ENCODE measurements at regions not wholly inside any gene's neighbourhood (a gene's known extent, or its start where the extent isn't known, plus 50 kb on each side); places are given as distances from the start of the nearest gene placed in this dataset.
"Not testable (repeated sequence)": the region's sequence is repeated elsewhere in the genome, so short reads cannot be mapped to it uniquely, and the experiment has no call there.

DNA sequence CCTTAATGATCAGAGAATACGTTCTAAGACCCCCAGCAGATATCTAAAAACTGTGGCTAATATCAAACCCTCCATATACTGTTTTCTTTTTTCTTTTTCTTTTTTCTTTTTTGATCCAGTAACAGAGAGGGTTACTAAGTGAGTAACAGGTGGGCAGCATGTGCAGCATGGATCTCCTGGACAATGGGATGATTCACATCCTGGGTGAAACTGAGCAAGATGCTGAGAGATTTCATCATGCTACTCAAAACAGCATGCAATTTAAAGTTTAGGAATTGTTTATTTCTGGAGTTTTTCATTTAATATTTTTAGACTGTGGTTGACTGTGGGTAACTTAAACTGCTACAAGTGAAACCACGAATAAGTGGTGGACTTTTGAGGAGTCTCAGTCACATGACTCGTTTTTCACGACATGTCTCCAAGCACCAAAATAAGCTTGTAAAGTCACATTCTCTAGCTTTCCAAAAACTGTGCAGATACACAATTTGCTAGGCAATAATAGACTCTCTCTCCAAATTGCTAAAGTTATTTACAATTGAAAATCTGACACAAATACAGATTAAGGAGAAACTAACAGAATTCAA lies 716.2 kb downstream of the NXPH1 start:
- POLR2A ChIA-PET (ENCODE audit: unreplicated experiment) = no interaction called here
- H3K27me3 ChIP-seq (ENCODE audit: insufficient read depth, low read depth) = no peaks in the 10 kb centered on the region
- BruUV-seq (replicated peaks) = no TSS peak
- no peak for DNase-seq
- H3K9me2 ChIP-seq (ENCODE audit: insufficient read depth) = no peaks in the 10 kb centered on the region
- H3K4me2 ChIP-seq = no peak overlapping the region; the same call in 1 of the 2 replicates
- no peak overlapping the region; the same call in 1 of the 2 replicates for H3K4me3 ChIP-seq
- H3K79me2 ChIP-seq (ENCODE audit: low read depth) = no peaks in the 10 kb centered on the region
- no peaks in the 10 kb centered on the region for H3F3A ChIP-seq (ENCODE audit: insufficient read depth, low read depth)
- peak overlapping the region; percentile 67; the same call in 1 of the 2 replicates for H2AFZ ChIP-seq
- H3K27ac ChIP-seq = no peak overlapping the region
- CTCF ChIA-PET = no interaction called here
- H3K4me1 ChIP-seq (replicated peaks; ENCODE audit: insufficient read depth) = no peaks in the 10 kb centered on the region
- H3K36me3 ChIP-seq (ENCODE audit: low read depth) = no peaks in the 10 kb centered on the region
- H3K9me3 ChIP-seq (ENCODE audit: insufficient read depth, low read depth) = no peaks in the 10 kb centered on the region
- H4K20me1 ChIP-seq (ENCODE audit: insufficient read depth) = no peaks in the 10 kb centered on the region
- intact Hi-C loops (cut with micrococcal nuclease; ENCODE audit: unreplicated experiment) = no loop called here
- no peak for TF ChIP-seq EZH2 (IDR thresholded peaks at IDR 0.05; ENCODE audit: low read depth)
- TF ChIP-seq, protein P1, sequence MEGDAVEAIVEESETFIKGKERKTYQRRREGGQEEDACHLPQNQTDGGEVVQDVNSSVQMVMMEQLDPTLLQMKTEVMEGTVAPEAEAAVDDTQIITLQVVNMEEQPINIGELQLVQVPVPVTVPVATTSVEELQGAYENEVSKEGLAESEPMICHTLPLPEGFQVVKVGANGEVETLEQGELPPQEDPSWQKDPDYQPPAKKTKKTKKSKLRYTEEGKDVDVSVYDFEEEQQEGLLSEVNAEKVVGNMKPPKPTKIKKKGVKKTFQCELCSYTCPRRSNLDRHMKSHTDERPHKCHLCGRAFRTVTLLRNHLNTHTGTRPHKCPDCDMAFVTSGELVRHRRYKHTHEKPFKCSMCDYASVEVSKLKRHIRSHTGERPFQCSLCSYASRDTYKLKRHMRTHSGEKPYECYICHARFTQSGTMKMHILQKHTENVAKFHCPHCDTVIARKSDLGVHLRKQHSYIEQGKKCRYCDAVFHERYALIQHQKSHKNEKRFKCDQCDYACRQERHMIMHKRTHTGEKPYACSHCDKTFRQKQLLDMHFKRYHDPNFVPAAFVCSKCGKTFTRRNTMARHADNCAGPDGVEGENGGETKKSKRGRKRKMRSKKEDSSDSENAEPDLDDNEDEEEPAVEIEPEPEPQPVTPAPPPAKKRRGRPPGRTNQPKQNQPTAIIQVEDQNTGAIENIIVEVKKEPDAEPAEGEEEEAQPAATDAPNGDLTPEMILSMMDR (conservative IDR thresholded peaks at IDR 0.05) = no peak

DNA sequence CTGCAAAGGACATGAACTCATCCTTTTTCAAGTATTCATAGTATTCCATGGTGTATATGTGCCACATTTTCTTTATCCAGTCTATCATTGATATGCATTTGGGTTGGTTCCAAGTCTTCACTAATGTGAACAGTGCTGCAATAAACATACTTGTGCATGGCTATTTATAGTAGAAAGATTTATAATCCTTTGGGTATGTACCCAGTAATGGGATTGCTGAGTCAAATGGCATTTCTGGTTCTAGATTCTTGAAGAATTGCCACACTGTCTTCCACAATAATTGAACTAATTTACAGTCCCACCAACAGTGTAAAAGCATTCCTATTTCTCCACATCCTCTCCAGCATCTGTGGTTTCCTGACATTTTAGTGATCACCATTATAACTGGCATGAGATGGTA lies 730.3 kb downstream of the NXPH1 start:
- H4K20me1 ChIP-seq (ENCODE audit: insufficient read depth); H3K4me1 ChIP-seq (replicated peaks; ENCODE audit: insufficient read depth); POLR2A ChIA-PET (ENCODE audit: unreplicated experiment); H2AFZ ChIP-seq; intact Hi-C loops (cut with micrococcal nuclease; ENCODE audit: unreplicated experiment); H3K9me2 ChIP-seq (ENCODE audit: insufficient read depth); H3K4me2 ChIP-seq; H3K79me2 ChIP-seq (ENCODE audit: low read depth); H3K27me3 ChIP-seq (ENCODE audit: insufficient read depth, low read depth); H3K27ac ChIP-seq; H3K36me3 ChIP-seq (ENCODE audit: low read depth); H3K4me3 ChIP-seq; H3F3A ChIP-seq (ENCODE audit: insufficient read depth, low read depth); H3K9me3 ChIP-seq (ENCODE audit: insufficient read depth, low read depth); DNase-seq; CTCF ChIA-PET; BruUV-seq (replicated peaks): not testable (repeated sequence)

DNA sequence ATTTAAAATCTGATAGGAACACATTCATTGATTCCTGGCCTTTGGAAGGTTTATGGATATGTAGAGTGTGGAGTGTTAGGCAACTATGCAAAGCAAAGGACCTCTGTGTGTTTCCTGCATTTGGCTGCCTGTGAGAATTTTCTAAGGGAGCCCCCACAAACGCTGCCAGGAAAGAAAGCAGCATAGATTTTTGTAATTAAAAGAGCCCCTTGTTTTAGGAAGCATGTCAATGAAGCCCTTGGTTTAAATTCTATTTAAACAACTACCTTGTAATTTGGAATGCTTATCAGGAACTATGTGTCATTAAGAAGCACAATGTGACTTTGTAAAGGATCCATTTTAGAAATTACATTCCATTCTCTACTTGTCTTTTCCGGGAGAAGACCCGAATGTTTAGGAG lies 742.5 kb downstream of the NXPH1 start:
- no peak overlapping the region for H3K27ac ChIP-seq
- H4K20me1 ChIP-seq (ENCODE audit: insufficient read depth) = no peaks in the 10 kb centered on the region
- no peaks in the 10 kb centered on the region for H3K27me3 ChIP-seq (ENCODE audit: insufficient read depth, low read depth)
- BruUV-seq (replicated peaks) = no TSS peak
- H3F3A ChIP-seq (ENCODE audit: insufficient read depth, low read depth) = no peaks in the 10 kb centered on the region
- H3K4me1 ChIP-seq (replicated peaks; ENCODE audit: insufficient read depth) = no peaks in the 10 kb centered on the region
- H3K36me3 ChIP-seq (ENCODE audit: low read depth) = no peaks in the 10 kb centered on the region
- POLR2A ChIA-PET (ENCODE audit: unreplicated experiment) = no interaction called here
- no peak for DNase-seq
- H3K79me2 ChIP-seq (ENCODE audit: low read depth) = no peaks in the 10 kb centered on the region
- intact Hi-C loops (cut with micrococcal nuclease; ENCODE audit: unreplicated experiment) = no loop called here
- CTCF ChIA-PET = no interaction called here
- H3K4me3 ChIP-seq = no peak overlapping the region
- no peaks in the 10 kb centered on the region for H3K9me3 ChIP-seq (ENCODE audit: insufficient read depth, low read depth)
- no peaks in the 10 kb centered on the region for H3K9me2 ChIP-seq (ENCODE audit: insufficient read depth)
- H2AFZ ChIP-seq = 0 out of 2 replicates have a peak overlapping the region, but pooled peaks have one; percentile 36
- H3K4me2 ChIP-seq = no peak overlapping the region
- TF ChIP-seq, protein P1 (conservative IDR thresholded peaks at IDR 0.05) = no peak
- no peak for TF ChIP-seq EZH2 (IDR thresholded peaks at IDR 0.05; ENCODE audit: low read depth)

DNA sequence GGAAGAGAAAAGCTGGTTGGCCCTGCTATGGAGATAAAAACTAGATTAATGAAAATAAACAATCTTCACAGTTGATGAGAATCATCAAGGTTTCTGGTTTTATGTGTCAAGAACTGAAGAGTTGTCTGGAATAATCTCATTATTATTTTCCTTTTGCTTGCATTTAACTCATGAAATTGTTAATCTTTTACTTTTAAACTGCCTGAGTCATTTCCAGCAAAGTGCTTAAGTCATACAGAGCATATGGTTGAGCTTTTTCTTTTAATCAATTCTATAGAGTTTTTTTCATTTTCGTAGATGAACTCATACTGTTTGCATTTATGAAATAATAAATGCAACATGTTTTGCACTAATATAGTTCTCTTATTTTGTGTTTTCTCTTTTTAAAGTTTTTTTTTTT lies 747.9 kb downstream of the NXPH1 start:
- BruUV-seq (replicated peaks) = no TSS peak
- Histone ChIP-seq H3K27me3 (ENCODE audit: insufficient read depth, low read depth) (no peaks in the 10 kb centered on the region), H3K4me3 (no peak overlapping the region), H3K27ac (no peak overlapping the region), H2AFZ (no peak overlapping the region), H3K4me2 (no peak overlapping the region), H4K20me1 (ENCODE audit: insufficient read depth) (no peaks in the 10 kb centered on the region), H3K9me3 (ENCODE audit: insufficient read depth, low read depth) (no peaks in the 10 kb centered on the region), H3K4me1 (replicated peaks; ENCODE audit: insufficient read depth) (no peaks in the 10 kb centered on the region), H3K79me2 (ENCODE audit: low read depth) (no peaks in the 10 kb centered on the region), H3F3A (ENCODE audit: insufficient read depth, low read depth) (no peaks in the 10 kb centered on the region), H3K36me3 (ENCODE audit: low read depth) (no peaks in the 10 kb centered on the region), H3K9me2 (ENCODE audit: insufficient read depth) (no peaks in the 10 kb centered on the region)
- intact Hi-C loops (cut with micrococcal nuclease; ENCODE audit: unreplicated experiment) = no loop called here
- CTCF ChIA-PET = no interaction called here
- TF ChIP-seq, protein P1 (conservative IDR thresholded peaks at IDR 0.05) = no peak
- TF ChIP-seq EZH2 (IDR thresholded peaks at IDR 0.05; ENCODE audit: low read depth) = no peak
- no peak for DNase-seq
- POLR2A ChIA-PET (ENCODE audit: unreplicated experiment) = no interaction called here
